ENCODE measurements at regions not wholly inside any gene's neighbourhood (a gene's known extent, or its start where the extent isn't known, plus 50 kb on each side); places are given as distances from the start of the nearest gene placed in this dataset.

DNA sequence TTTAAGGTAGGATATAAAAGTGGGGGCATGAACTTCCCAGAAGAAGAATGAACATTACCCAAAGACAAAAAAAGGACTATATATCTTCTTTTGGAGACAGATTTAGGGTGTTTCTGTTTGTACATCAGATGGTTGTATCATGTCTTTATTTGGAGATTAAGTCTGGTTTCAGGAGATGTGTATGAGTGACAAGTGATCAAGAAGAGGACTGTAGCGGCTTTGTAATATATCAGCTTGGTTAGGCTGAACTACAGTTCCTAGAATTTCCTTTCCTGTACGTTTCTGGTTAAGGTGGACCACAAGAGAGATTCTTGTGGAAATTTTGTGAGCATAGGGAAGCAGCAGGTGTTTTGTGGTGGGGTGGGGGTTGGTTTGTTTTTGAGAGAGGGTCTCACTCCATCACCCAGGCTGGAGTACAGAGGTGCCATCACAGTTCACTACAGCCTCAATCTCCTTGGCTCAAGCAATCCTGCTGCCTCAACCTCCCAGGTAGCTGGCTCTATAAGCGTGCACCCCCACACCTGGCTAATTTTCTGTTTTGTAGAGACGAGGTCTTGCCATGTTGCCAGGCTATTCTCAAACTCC, 287.1 kb upstream of the MGAT5 start:
- Mint-ChIP-seq H3K4me3 (no peak overlapping the region), H3K27ac (ENCODE audit: low read depth) (no peak overlapping the region), H3K36me3 (ENCODE audit: insufficient read depth) (no peaks in the 10 kb centered on the region), H3K4me1 (no peaks in the 10 kb centered on the region), H3K27me3 (peaks cover 61% of the 10 kb centered on the region), H3K9me3 (no peaks in the 10 kb centered on the region)
- ATAC-seq (replicated peaks; ENCODE audit: extremely low read depth, poor library complexity, severe bottlenecking) (no peak), DNase-seq (ENCODE audit: low spot score in 2 of 2) (no peak)

GRCh38 chr2:133967326-133967725, 286.5 kb upstream of the MGAT5 start:
- Mint-ChIP-seq H3K27me3 (peaks cover 66% of the 10 kb centered on the region), H3K27ac (ENCODE audit: low read depth) (no peak overlapping the region), H3K9me3 (no peaks in the 10 kb centered on the region), H3K4me1 (no peaks in the 10 kb centered on the region), H3K36me3 (ENCODE audit: insufficient read depth) (no peaks in the 10 kb centered on the region), H3K4me3 (no peak overlapping the region)
- ATAC-seq (replicated peaks; ENCODE audit: extremely low read depth, poor library complexity, severe bottlenecking) (no peak), DNase-seq (ENCODE audit: low spot score in 2 of 2) (no peak)

DNA sequence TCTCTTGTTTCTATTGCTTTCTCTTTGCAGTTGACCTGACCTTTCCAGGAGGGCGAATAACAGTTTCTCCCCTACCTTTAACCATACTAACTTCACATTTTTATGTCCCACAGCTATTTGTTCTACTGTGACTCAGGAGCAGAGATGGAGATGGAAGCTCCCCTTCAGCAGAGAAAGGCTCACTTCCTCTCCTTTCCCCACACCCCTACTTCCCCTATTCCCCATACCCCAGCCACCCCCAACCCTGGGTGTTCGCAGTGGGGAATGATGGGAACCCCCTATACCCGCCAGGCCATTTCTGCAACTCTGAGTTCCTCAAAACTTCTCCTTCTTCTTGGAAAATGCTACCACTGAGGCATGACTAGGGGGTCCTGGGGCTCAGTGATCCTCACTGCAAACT, 285.4 kb upstream of the MGAT5 start:
- Mint-ChIP-seq H3K4me3 (no peak overlapping the region), H3K36me3 (ENCODE audit: insufficient read depth) (no peaks in the 10 kb centered on the region), H3K9me3 (no peaks in the 10 kb centered on the region), H3K27ac (ENCODE audit: low read depth) (no peak overlapping the region), H3K4me1 (no peaks in the 10 kb centered on the region), H3K27me3 (peaks cover 59% of the 10 kb centered on the region)
- ATAC-seq (replicated peaks; ENCODE audit: extremely low read depth, poor library complexity, severe bottlenecking) (no peak), DNase-seq (ENCODE audit: low spot score in 2 of 2) (no peak)

DNA sequence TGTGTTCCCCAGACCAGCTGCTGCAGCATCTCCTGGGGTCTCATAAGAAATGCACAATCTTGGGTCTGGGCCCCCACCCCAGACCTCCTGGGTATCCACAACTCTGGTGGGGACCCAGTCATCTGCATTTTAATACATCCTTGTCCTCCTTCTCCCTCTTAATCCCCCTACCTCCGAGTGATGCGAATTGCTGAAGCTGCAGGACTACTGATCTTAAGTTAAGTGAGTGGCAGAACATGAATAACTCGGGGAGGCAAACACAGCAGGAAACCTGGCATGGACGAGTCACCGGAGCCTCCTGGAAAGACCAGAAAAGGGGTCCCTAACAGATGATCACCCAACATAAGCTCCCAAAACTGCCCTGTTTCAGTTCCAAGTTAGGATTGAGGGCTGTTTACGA, 283.2 kb upstream of the MGAT5 start:
- H3K36me3 Mint-ChIP-seq (ENCODE audit: insufficient read depth): no peaks in the 10 kb centered on the region
- no peak overlapping the region for H3K4me3 Mint-ChIP-seq
- DNase-seq (ENCODE audit: low spot score in 2 of 2) (no peak), ATAC-seq (replicated peaks; ENCODE audit: extremely low read depth, poor library complexity, severe bottlenecking) (no peak)
- no peaks in the 10 kb centered on the region for H3K9me3 Mint-ChIP-seq
- peaks cover 49% of the 10 kb centered on the region for H3K27me3 Mint-ChIP-seq
- H3K4me1 Mint-ChIP-seq: no peaks in the 10 kb centered on the region
- H3K27ac Mint-ChIP-seq (ENCODE audit: low read depth): no peak overlapping the region

GRCh38 chr2:133972297-133972696, 281.6 kb upstream of the MGAT5 start:
- no peak for ATAC-seq (replicated peaks; ENCODE audit: extremely low read depth, poor library complexity, severe bottlenecking)
- H3K27me3 Mint-ChIP-seq: peaks cover 41% of the 10 kb centered on the region
- H3K27ac Mint-ChIP-seq (ENCODE audit: low read depth): no peak overlapping the region
- H3K4me1 Mint-ChIP-seq: no peaks in the 10 kb centered on the region
- DNase-seq (ENCODE audit: low spot score in 2 of 2): no peak
- H3K4me3 Mint-ChIP-seq: no peak overlapping the region
- H3K36me3 Mint-ChIP-seq (ENCODE audit: insufficient read depth): no peaks in the 10 kb centered on the region
- H3K9me3 Mint-ChIP-seq: no peaks in the 10 kb centered on the region

DNA sequence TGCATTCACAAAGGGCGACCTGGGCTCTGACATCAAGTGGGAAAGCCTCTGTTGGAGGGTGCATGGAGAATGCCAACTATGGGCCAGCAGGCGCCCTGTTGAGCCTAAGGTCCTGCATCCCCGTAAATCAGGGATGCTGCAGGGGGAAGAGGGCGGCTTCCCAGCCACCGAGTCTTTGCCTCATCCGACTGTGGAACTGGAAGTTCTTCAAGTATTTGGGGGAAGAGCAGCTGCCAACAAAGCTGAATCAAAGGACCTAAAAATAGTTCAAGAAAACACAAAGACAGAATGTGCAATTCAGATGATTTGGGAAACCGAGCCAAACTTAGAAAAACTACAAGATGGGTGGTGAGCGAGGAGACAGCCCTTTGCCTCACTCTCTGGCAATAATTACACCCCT, 281.1 kb upstream of the MGAT5 start:
- no peaks in the 10 kb centered on the region for H3K9me3 Mint-ChIP-seq
- no peak for ATAC-seq (replicated peaks; ENCODE audit: extremely low read depth, poor library complexity, severe bottlenecking)
- no peak overlapping the region for H3K27ac Mint-ChIP-seq (ENCODE audit: low read depth)
- H3K4me1 Mint-ChIP-seq: no peaks in the 10 kb centered on the region
- DNase-seq (ENCODE audit: low spot score in 2 of 2): no peak
- H3K27me3 Mint-ChIP-seq: peaks cover 38% of the 10 kb centered on the region
- no peak overlapping the region for H3K4me3 Mint-ChIP-seq
- no peaks in the 10 kb centered on the region for H3K36me3 Mint-ChIP-seq (ENCODE audit: insufficient read depth)

DNA sequence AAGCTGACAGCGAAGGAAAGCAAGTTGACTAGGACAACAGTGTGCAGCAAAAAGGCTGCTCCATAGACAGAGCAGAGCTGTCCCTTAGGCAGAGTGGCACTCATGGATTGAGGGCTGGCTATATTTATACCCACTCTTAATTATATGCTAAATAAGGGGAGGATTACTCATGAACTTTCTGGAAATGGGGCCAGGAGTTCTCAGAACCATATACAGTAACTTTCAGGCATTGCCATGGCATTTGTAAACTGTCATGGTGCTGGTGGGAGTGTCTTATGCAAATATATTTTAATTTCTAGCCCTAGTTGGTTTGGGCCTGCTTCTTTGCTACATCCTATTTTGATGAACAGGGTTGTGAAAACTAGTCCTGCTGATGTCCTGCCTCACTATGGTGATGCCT, 279.5 kb upstream of the MGAT5 start:
- H3K4me3 Mint-ChIP-seq: no peak overlapping the region
- H3K4me1 Mint-ChIP-seq: no peaks in the 10 kb centered on the region
- peaks cover 28% of the 10 kb centered on the region for H3K27me3 Mint-ChIP-seq
- H3K36me3 Mint-ChIP-seq (ENCODE audit: insufficient read depth): no peaks in the 10 kb centered on the region
- no peaks in the 10 kb centered on the region for H3K9me3 Mint-ChIP-seq
- DNase-seq (ENCODE audit: low spot score in 2 of 2) (no peak), ATAC-seq (replicated peaks; ENCODE audit: extremely low read depth, poor library complexity, severe bottlenecking) (no peak)
- no peak overlapping the region for H3K27ac Mint-ChIP-seq (ENCODE audit: low read depth)

DNA sequence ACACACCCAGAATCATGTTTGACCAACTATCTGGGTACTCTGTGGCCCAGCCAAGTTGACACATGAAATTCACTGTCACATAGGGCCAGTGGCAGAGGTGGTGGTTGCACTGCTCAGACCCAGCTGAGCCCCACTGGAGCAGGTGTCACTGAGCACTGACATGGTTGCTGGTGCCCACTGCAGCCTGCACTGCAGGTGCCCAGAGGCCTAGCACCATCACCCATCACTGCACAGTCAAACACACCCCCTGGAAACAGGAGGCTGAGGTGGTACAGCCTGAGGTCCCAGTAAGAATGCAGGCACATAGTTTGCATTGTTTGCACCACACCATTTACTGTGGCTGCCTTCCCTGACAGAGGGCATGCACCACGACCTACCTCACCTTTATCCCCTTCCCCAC, 278.7 kb upstream of the MGAT5 start:
- Mint-ChIP-seq H3K4me1 (no peaks in the 10 kb centered on the region), H3K36me3 (ENCODE audit: insufficient read depth) (no peaks in the 10 kb centered on the region), H3K27me3 (peaks cover 22% of the 10 kb centered on the region), H3K4me3 (no peak overlapping the region), H3K9me3 (no peaks in the 10 kb centered on the region), H3K27ac (ENCODE audit: low read depth) (no peak overlapping the region)
- ATAC-seq (replicated peaks; ENCODE audit: extremely low read depth, poor library complexity, severe bottlenecking) (no peak), DNase-seq (ENCODE audit: low spot score in 2 of 2) (no peak)

DNA sequence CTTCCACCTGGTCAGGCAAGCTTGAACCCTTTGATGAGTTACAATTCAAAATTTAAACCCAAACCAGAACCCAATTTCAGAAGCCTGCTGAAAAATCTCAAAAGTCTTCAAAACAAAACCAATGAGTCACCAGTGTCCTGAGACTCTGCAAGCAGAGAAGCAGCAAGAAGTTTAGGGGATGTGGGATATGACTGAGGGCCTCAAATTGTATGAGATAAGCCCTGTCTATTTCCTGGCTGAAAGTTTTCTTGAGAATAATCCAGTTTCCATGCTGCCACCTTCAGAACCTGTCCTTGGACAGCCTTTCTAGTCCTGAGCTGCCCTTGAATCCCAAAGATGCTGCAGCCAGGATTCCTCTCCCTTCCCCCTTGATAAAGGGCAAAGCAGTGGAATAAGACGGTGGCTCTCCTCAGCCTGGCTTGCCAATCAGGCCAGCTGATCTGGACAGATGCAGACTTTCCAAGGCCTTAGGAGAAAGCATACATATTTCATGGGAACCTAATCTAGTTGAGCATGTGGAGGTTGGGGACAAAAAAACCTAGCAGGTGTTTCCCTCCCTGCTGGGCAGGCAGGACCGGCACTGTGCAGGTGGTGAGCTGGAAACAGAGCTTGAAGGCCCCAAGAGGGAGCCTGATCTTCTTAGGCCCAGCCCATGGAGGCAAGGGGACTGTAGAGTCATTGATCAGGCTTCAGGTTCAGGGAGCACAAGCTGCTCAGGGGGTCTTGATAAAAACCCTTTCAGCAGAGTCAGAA, 278.0 kb upstream of the MGAT5 start:
- Mint-ChIP-seq H3K4me3 (no peak overlapping the region), H3K9me3 (no peaks in the 10 kb centered on the region)
- ATAC-seq (replicated peaks; ENCODE audit: extremely low read depth, poor library complexity, severe bottlenecking): no peak

DNA sequence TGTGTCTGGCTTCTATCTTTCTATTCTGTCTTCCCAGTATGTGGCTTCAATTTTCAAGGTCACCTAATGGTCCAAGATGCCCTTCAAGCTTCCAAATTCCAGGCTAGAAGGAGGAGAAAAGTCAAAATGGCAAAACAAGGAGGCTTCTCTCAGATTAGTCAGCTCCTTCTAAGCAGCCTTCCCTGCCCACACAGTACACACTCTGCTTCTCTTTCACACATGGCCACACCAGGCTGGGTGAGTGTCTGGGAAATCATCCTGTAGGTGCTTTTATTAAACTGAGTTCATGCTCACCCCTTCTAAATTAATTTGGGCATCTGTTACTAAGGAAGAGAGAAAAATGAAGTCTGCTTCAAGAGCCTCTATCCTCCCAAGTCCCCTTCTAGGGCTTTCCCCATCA, 277.2 kb upstream of the MGAT5 start:
- ATAC-seq (replicated peaks; ENCODE audit: extremely low read depth, poor library complexity, severe bottlenecking) (no peak), DNase-seq (ENCODE audit: low spot score in 2 of 2) (no peak)
- no peaks in the 10 kb centered on the region for H3K4me1 Mint-ChIP-seq
- H3K27ac Mint-ChIP-seq (ENCODE audit: low read depth): no peak overlapping the region
- peaks cover 7% of the 10 kb centered on the region for H3K27me3 Mint-ChIP-seq
- H3K36me3 Mint-ChIP-seq (ENCODE audit: insufficient read depth): no peaks in the 10 kb centered on the region
- no peak overlapping the region for H3K4me3 Mint-ChIP-seq
- no peaks in the 10 kb centered on the region for H3K9me3 Mint-ChIP-seq

More for the DNA sequence above, 278.0 kb upstream of the MGAT5 start:
- H3K4me1 Mint-ChIP-seq: no peaks in the 10 kb centered on the region
- DNase-seq (ENCODE audit: low spot score in 2 of 2): no peak
- H3K36me3 Mint-ChIP-seq (ENCODE audit: insufficient read depth): no peaks in the 10 kb centered on the region
- H3K27me3 Mint-ChIP-seq: peaks cover 15% of the 10 kb centered on the region
- no peak overlapping the region for H3K27ac Mint-ChIP-seq (ENCODE audit: low read depth)

DNA sequence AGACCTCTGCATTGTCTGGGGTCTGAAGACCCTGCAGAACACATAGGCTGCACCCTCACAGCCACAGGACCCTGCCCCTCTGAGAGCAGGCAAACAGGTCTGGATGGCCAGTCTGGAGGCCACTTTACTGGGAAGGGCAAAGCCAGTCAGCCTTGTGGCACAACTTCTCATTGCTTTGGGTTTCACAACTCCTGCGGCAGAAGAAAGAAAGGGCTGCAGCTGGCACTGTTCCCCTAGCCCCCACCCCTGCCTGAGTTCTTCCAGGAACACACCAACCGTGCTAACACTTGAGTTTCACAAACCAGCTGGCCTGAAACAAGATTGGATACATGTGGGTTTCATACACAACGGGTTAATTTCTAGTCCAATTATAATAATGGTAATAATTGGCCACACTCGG, 276.5 kb upstream of the MGAT5 start:
- Mint-ChIP-seq H3K27ac (ENCODE audit: low read depth) (no peak overlapping the region), H3K4me1 (no peaks in the 10 kb centered on the region), H3K4me3 (no peak overlapping the region), H3K9me3 (no peaks in the 10 kb centered on the region), H3K36me3 (ENCODE audit: insufficient read depth) (no peaks in the 10 kb centered on the region), H3K27me3 (no peaks in the 10 kb centered on the region)
- ATAC-seq (replicated peaks; ENCODE audit: extremely low read depth, poor library complexity, severe bottlenecking): no peak
- no peak for DNase-seq (ENCODE audit: low spot score in 2 of 2)

- Mint-ChIP-seq H3K36me3 (ENCODE audit: insufficient read depth) (no peaks in the 10 kb centered on the region), H3K4me3 (no peak overlapping the region), H3K27me3 (peaks cover 10% of the 10 kb centered on the region), H3K4me1 (no peaks in the 10 kb centered on the region), H3K27ac (ENCODE audit: low read depth) (no peak overlapping the region), H3K9me3 (no peaks in the 10 kb centered on the region)
- ATAC-seq (replicated peaks; ENCODE audit: extremely low read depth, poor library complexity, severe bottlenecking): no peak
- no peak for DNase-seq (ENCODE audit: low spot score in 2 of 2)
Observed at GRCh38 chr2:133982256-133982655, 271.6 kb upstream of the MGAT5 start.

GRCh38 chr2:133985563-133985962, 268.3 kb upstream of the MGAT5 start:
- H3K4me1 Mint-ChIP-seq: no peaks in the 10 kb centered on the region
- no peak overlapping the region for H3K27ac Mint-ChIP-seq (ENCODE audit: low read depth)
- no peaks in the 10 kb centered on the region for H3K9me3 Mint-ChIP-seq
- H3K36me3 Mint-ChIP-seq (ENCODE audit: insufficient read depth): no peaks in the 10 kb centered on the region
- peaks cover 43% of the 10 kb centered on the region for H3K27me3 Mint-ChIP-seq
- DNase-seq (ENCODE audit: low spot score in 2 of 2) (no peak), ATAC-seq (replicated peaks; ENCODE audit: extremely low read depth, poor library complexity, severe bottlenecking) (no peak)
- no peak overlapping the region for H3K4me3 Mint-ChIP-seq

All from central memory CD8-positive, alpha-beta T cell (primary cell).